UCSD-AML1 (cell line): ENCODE measurements at regions not wholly inside any gene's neighbourhood (a gene's known extent, or its start where the extent isn't known, plus 50 kb on each side); places are given as distances from the start of the nearest gene placed in this dataset.
"Not testable (repeated sequence)": the region's sequence is repeated elsewhere in the genome, so short reads cannot be mapped to it uniquely, and the experiment has no call there.

ENCODE experiments used
- DNase-seq: peaks from one replicate; lab custom pipeline; 2025; ENCODE audit not compliant: unreplicated experiment; lab: John Stamatoyannopoulos, UW

- DNase-seq, result no peak
These were observed 223.1 kb upstream of the MYLIP start for GRCh38 chr6:15905488-15906419.

- DNase-seq, result no peak
These were observed 224.1 kb upstream of the MYLIP start for GRCh38 chr6:15904651-15905376.

GRCh38 chr6:15901141-15902115 is 227.5 kb upstream of the MYLIP start:
- no peak for DNase-seq

- no peak for DNase-seq
These were observed 230.2 kb upstream of the MYLIP start for GRCh38 chr6:15898693-15899092.

GRCh38 chr6:15897063-15897876 is 231.6 kb upstream of the MYLIP start:
- DNase-seq, result no peak

- DNase-seq, result no peak
These were observed 232.3 kb upstream of the DTNBP1 start for GRCh38 chr6:15894973-15895725.

- DNase-seq, result no peak
These were observed 230.9 kb upstream of the DTNBP1 start for GRCh38 chr6:15893556-15894253.

GRCh38 chr6:15892369-15892768 is 229.5 kb upstream of the DTNBP1 start:
- no peak for DNase-seq

GRCh38 chr6:15888798-15889772 is 226.3 kb upstream of the DTNBP1 start:
- no peak for DNase-seq

GRCh38 chr6:15887491-15888461 is 224.9 kb upstream of the DTNBP1 start:
- DNase-seq, result no peak

GRCh38 chr6:15885624-15886023 is 222.8 kb upstream of the DTNBP1 start:
- no peak for DNase-seq

- not testable (repeated sequence) for DNase-seq
These were observed 220.8 kb upstream of the DTNBP1 start for GRCh38 chr6:15883593-15883992.

GRCh38 chr6:15882915-15883314 is 220.1 kb upstream of the DTNBP1 start:
- no peak for DNase-seq

GRCh38 chr6:15882345-15882744 is 219.5 kb upstream of the DTNBP1 start:
- no peak for DNase-seq

- DNase-seq, result no peak
These were observed 218.3 kb upstream of the DTNBP1 start for GRCh38 chr6:15881150-15881549.

GRCh38 chr6:15880262-15880973 is 217.6 kb upstream of the DTNBP1 start:
- no peak for DNase-seq
